ENCODE measurements at regions not wholly inside any gene's neighbourhood (a gene's known extent, or its start where the extent isn't known, plus 50 kb on each side); places are given as distances from the start of the nearest gene placed in this dataset.

DNA sequence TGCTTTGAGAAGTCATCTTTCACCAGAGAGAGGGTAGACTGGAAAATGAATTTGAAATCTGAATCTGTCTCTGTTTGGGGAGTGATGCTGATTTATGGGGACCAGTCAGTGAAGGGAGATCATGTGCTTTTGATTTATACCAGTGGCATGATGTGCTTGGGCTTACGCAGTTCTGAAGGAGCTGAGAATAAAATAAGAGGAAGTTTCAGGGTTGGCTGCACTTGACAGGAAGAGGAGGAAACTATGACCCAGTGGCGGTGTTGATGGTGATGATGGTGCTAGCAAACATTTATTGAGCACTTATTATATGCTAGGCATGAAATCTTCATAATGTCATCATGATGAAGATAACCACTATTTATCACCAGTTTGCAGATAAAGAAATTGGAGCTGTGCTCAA lies 136.4 kb upstream of the GLRA1 start:
- no peak for TF ChIP-seq GATA2 (IDR thresholded peaks at IDR 0.05; ENCODE audit: low read depth, low read length)
- TF ChIP-seq GATA3 (IDR thresholded peaks at IDR 0.05; ENCODE audit: low read depth, low read length), result no peak

Measured in SH-SY5Y (cell line).